Neural crest cell (in vitro differentiated cells): ENCODE measurements at regions not wholly inside any gene's neighbourhood (a gene's known extent, or its start where the extent isn't known, plus 50 kb on each side); places are given as distances from the start of the nearest gene placed in this dataset.

Experiments
- DNase-seq: peaks from one replicate; pipeline ENCODE4 v3.0.0; 2021; ENCODE audit warnings: low read depth, mixed read lengths, low spot score
- H3K27ac Mint-ChIP-seq: one replicate; pipeline ENCODE4 v1.8.0; 2021; ENCODE audit warnings: mild to moderate bottlenecking, mixed read lengths; ENCODE audit not compliant: unreplicated experiment
- H3K27me3 Mint-ChIP-seq: 2 replicates; pipeline ENCODE4 v1.8.0; 2021; ENCODE audit warnings: low read depth, mild to moderate bottlenecking, mixed read lengths
- H3K36me3 Mint-ChIP-seq: 2 replicates; pipeline ENCODE4 v1.8.0; 2021; ENCODE audit warnings: low read depth, mild to moderate bottlenecking, mixed read lengths
- H3K4me1 Mint-ChIP-seq: 2 replicates; pipeline ENCODE4 v1.8.0; 2021; ENCODE audit warnings: mixed read lengths
- H3K4me3 Mint-ChIP-seq: one replicate; pipeline ENCODE4 v1.8.0; 2021; ENCODE audit warnings: mild to moderate bottlenecking, mixed read lengths
- H3K9me3 Mint-ChIP-seq: 2 replicates; pipeline ENCODE4 v1.8.0; 2021; ENCODE audit warnings: mixed read lengths
- CTCF ChIP-seq: fragments of 200-600 bp; sonication (generic); conservative IDR thresholded peaks from 2 replicates; pipeline ENCODE4 v1.5.0; 2021; ENCODE audit warnings: antibody characterized with exemption, mild to moderate bottlenecking

GRCh38 chr1:218760601-218761570 lies 412.8 kb upstream of the LYPLAL1 start:
- no peak overlapping the region for H3K4me3 Mint-ChIP-seq
- TF ChIP-seq CTCF = no peak
- H3K36me3 Mint-ChIP-seq = no peaks in the 10 kb centered on the region
- DNase-seq = no peak
- H3K27ac Mint-ChIP-seq = no peak overlapping the region
- H3K27me3 Mint-ChIP-seq = no peaks in the 10 kb centered on the region
- peaks cover 6% of the 10 kb centered on the region for H3K4me1 Mint-ChIP-seq
- H3K9me3 Mint-ChIP-seq = peaks cover 4% of the 10 kb centered on the region

DNA sequence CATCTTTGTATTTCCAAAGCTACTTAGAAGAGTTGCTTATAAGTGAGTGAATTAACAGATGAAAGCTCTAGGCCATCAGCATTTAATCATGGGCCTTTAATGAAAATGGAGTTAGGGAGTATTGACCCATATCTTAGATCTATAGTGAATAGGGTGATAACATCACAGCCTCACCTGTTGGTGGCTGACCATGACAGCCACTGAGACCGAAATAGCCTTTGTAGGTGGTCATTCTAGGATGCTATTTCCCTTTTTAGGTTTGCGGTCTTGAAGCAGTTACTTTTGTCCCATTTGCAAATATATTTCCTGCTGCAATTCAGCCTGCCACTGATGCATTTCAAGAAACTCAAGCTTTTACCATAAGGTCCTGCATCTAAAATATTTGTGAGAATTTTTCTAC lies 410.1 kb upstream of the LYPLAL1 start:
- no peak for TF ChIP-seq CTCF
- no peaks in the 10 kb centered on the region for H3K27me3 Mint-ChIP-seq
- no peaks in the 10 kb centered on the region for H3K36me3 Mint-ChIP-seq

DNA sequence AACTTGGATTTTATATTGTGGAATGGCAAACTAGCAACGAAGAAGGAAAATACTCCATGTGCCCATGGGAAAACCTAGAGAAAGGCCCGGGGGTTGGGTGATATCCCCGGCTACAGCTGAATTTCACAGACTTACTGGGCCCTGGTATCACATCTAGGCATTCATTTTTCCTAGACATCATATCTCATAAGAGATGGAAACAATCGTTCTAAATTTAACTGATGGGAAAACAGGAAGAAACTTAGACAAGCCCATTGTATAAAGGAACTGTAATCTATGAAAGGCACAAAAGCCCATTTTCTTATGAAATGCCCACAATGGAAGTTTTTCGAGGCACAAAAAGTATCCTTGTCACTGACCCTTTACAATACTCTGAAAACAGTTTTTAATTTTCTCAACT lies 407.9 kb upstream of the LYPLAL1 start:
- Mint-ChIP-seq H3K36me3 (no peaks in the 10 kb centered on the region), H3K9me3 (no peaks in the 10 kb centered on the region), H3K4me1 (peaks cover 9% of the 10 kb centered on the region), H3K27ac (no peak overlapping the region), H3K27me3 (no peaks in the 10 kb centered on the region), H3K4me3 (no peak overlapping the region)
- no peak for DNase-seq
- no peak for TF ChIP-seq CTCF

More for the DNA sequence above, 410.1 kb upstream of the LYPLAL1 start:
- Mint-ChIP-seq H3K4me1 (peaks cover 9% of the 10 kb centered on the region), H3K9me3 (peaks cover 2% of the 10 kb centered on the region), H3K4me3 (no peak overlapping the region), H3K27ac (no peak overlapping the region)
- no peak for DNase-seq

- no peak for DNase-seq
- Mint-ChIP-seq H3K4me3 (no peak overlapping the region), H3K27me3 (no peaks in the 10 kb centered on the region), H3K36me3 (no peaks in the 10 kb centered on the region), H3K4me1 (no peaks in the 10 kb centered on the region), H3K9me3 (no peaks in the 10 kb centered on the region), H3K27ac (no peak overlapping the region)
- no peak for TF ChIP-seq CTCF
Measured at GRCh38 chr1:218771931-218772330, 401.7 kb upstream of the LYPLAL1 start.

GRCh38 chr1:218772575-218772974 lies 401.1 kb upstream of the LYPLAL1 start:
- Mint-ChIP-seq H3K36me3 (no peaks in the 10 kb centered on the region), H3K27ac (no peak overlapping the region), H3K4me1 (no peaks in the 10 kb centered on the region), H3K4me3 (no peak overlapping the region), H3K27me3 (no peaks in the 10 kb centered on the region), H3K9me3 (no peaks in the 10 kb centered on the region)
- no peak for TF ChIP-seq CTCF
- no peak for DNase-seq
